Kidney epithelial cell (primary cell): ENCODE measurements at regions not wholly inside any gene's neighbourhood (a gene's known extent, or its start where the extent isn't known, plus 50 kb on each side); places are given as distances from the start of the nearest gene placed in this dataset.

ENCODE experiments used
- DNase-seq: peaks from one replicate; pipeline ENCODE4 v3.0.0-alpha.2; 2010; ENCODE audit warnings: low read depth
- H3K27me3 ChIP-seq: 2 replicates; pipeline ENCODE4 v1.6.0; 2011; ENCODE audit warnings: low read length; ENCODE audit not compliant: control insufficient read depth, insufficient read depth
- H3K36me3 ChIP-seq: 2 replicates; pipeline ENCODE4 v1.5.1; 2011; ENCODE audit warnings: low read length; ENCODE audit not compliant: control insufficient read depth, insufficient read depth
- H3K4me3 ChIP-seq: 2 replicates; pipeline ENCODE4 v1.5.1; 2011; ENCODE audit warnings: low read depth, mild to moderate bottlenecking, control low read depth, low read length
- CTCF ChIP-seq: IDR thresholded peaks from 2 replicates; pipeline ENCODE4 v1.5.1; 2011; ENCODE audit warnings: mild to moderate bottlenecking, moderate library complexity, low read length, control low read depth, inconsistent platforms; ENCODE audit not compliant: insufficient read depth, poor library complexity, severe bottlenecking

DNA sequence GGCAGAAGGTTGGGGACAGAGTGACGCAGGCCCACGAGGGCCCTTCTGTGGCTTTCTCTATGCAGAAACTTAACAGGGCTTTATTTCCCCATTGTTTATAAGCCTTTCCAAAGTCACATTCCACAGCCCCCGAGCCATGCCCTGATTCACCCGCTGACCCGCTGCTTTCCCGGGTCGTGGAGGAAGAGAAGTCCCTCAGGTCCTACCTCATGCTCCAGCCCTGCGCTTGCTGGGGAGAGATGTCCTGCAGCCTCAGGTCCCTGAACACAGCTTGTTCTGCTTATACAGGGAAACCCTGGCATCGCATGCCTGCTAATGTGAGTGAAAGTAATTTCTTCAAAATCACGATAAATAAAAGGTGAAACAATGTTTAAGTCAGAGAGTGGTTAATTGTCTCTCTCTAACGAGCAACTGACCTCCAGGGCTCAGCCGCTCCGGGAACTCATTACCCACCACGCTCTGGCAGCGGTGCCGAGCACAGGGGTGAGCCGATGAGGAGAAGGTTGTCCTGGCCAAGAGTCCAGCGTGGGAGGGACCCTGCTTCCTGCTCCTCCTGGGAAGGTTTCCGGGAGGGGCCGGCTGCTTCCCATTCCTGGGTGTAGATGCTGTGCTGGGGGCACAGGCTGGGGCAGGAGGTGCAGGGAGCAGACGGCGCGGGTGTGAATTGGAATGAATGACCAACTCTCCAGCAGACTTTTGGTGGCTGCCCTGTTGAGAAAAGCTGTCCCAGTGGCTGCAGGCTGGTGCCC lies 595.2 kb downstream of the BRD1 start:
- no peak for TF ChIP-seq CTCF
- no peak overlapping the region for H3K4me3 ChIP-seq
- DNase-seq = no peak

GRCh38 chr22:49230194-49230577 lies 597.5 kb downstream of the BRD1 start:
- no peak overlapping the region for H3K4me3 ChIP-seq
- H3K27me3 ChIP-seq = no peaks in the 10 kb centered on the region
- DNase-seq = no peak

More for the DNA sequence above, 595.2 kb downstream of the BRD1 start:
- no peaks in the 10 kb centered on the region for H3K36me3 ChIP-seq
- no peaks in the 10 kb centered on the region for H3K27me3 ChIP-seq

GRCh38 chr22:49229483-49230193 lies 598.0 kb downstream of the BRD1 start:
- Histone ChIP-seq H3K4me3 (no peak overlapping the region), H3K27me3 (no peaks in the 10 kb centered on the region), H3K36me3 (no peaks in the 10 kb centered on the region)
- TF ChIP-seq CTCF = no peak
- no peak for DNase-seq

More at GRCh38 chr22:49230194-49230577, 597.5 kb downstream of the BRD1 start:
- no peaks in the 10 kb centered on the region for H3K36me3 ChIP-seq
- no peak for TF ChIP-seq CTCF

- TF ChIP-seq CTCF = no peak
- Histone ChIP-seq H3K36me3 (no peaks in the 10 kb centered on the region), H3K4me3 (no peak overlapping the region), H3K27me3 (no peaks in the 10 kb centered on the region)
- no peak for DNase-seq
Measured at GRCh38 chr22:49228431-49229037, 599.1 kb downstream of the BRD1 start.

DNA sequence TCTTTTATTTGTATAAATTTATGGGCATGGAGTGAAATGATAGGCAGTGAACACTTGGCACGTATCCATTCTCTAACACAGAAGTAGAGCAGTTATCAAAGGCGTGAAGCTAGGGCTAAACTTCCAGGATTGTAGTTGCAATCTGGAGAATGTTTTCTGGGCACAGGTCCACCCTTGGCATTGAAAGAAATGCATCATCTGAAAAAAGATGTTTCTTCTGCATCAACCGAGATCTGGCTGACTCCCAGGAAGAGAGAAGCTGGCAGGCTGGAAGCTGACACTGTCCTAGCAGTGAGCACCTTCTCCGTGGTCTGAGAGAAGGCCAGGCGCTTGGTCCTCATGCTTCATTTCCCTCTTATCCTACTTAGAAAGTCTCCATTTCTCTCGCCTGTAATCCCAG lies 600.0 kb downstream of the BRD1 start:
- DNase-seq = no peak
- no peaks in the 10 kb centered on the region for H3K36me3 ChIP-seq
- H3K27me3 ChIP-seq = no peaks in the 10 kb centered on the region
- TF ChIP-seq CTCF = no peak
- no peak overlapping the region for H3K4me3 ChIP-seq
